ENCODE measurements at regions not wholly inside any gene's neighbourhood (a gene's known extent, or its start where the extent isn't known, plus 50 kb on each side); places are given as distances from the start of the nearest gene placed in this dataset.

- DNase-seq (ENCODE audit: low read depth in 2 of 2): no peak
Observed at GRCh38 chr2:193580176-193580950, 1385.6 kb upstream of the TMEFF2 start.

- no peak for DNase-seq (ENCODE audit: low read depth in 2 of 2)
Observed at GRCh38 chr2:193566886-193567285, 1372.2 kb upstream of the TMEFF2 start.

- no peak for DNase-seq (ENCODE audit: low read depth in 2 of 2)
Observed at GRCh38 chr2:193566276-193566675, 1371.5 kb upstream of the TMEFF2 start.

- no peak for DNase-seq (ENCODE audit: low read depth in 2 of 2)
Observed at GRCh38 chr2:193562031-193562430, 1367.3 kb upstream of the TMEFF2 start.

- no peak for DNase-seq (ENCODE audit: low read depth in 2 of 2)
Observed at GRCh38 chr2:193561054-193561453, 1366.3 kb upstream of the TMEFF2 start.

DNA sequence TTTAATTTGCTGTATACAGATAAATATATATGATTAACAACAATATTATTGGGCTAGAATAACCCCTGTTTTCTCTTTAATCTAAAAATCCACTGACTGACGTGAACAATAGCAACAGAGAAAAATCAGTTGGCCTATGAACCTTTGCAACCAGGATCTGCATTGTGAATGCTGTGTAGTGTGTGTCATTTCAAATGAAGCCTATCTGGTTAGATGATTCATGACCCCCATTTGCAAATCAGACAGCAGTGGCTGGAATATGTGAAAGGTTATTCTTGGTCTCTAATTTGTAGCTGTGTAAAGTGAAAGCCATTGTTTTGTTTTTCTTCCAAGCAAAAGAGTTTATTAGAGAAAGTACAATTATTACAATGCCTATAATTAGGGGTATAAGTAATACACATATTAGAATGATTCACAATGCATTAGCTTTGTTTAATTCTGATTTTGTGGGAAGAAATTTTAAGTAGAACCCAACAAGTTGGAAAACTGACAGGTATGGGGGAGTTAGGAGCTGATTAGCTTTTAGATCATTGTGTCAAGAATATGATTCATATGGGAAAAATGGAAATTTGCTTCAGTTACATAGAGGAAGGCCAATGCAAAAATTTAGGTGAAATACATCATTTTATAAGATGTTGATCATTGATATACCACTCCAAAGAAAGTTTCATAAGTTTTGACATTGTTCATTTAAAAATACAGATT, 1362.2 kb upstream of the TMEFF2 start:
- DNase-seq (ENCODE audit: low read depth in 2 of 2): no peak

DNA sequence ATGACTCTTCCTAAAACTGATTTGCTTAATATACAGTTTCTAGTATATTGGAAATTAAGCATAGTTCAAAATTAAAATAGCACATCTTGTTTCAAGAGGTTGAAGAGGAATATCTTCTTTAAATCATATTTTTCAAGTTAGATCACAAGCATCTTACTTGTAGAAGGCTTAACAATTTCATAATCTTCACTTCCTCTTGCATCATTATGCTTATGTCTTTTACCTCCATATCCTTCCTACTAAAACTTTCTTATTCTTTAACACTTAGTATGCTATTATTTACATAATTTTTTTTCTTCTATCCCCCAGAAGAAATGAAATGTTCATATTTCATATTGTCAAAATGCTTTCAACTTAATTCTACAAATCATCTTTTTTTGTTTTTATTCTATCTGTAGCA, 1354.9 kb upstream of the TMEFF2 start:
- no peak for DNase-seq (ENCODE audit: low read depth in 2 of 2)

DNA sequence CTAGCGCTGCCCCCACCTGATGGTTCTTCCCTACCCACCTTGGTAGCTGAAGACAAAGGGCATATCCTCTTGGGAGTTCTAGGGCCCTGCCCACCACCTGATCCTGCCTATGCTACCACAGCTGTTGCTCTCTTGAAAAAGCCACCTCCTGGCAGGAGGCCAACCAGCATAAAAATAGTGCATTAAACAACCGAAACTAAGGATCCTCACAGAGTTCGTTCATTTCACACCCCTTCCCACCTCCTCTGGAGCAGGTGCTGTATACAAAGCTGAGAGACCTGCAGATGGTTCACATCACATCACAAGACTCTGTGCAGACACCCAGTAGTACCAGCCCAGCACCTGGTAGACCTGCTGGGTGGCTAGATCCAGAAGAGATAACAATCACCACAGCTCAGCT, 1348.0 kb upstream of the TMEFF2 start:
- no peak for DNase-seq (ENCODE audit: low read depth in 2 of 2)

- DNase-seq (ENCODE audit: low read depth in 2 of 2): no peak
Observed at GRCh38 chr2:193539188-193539587, 1344.5 kb upstream of the TMEFF2 start.

DNA sequence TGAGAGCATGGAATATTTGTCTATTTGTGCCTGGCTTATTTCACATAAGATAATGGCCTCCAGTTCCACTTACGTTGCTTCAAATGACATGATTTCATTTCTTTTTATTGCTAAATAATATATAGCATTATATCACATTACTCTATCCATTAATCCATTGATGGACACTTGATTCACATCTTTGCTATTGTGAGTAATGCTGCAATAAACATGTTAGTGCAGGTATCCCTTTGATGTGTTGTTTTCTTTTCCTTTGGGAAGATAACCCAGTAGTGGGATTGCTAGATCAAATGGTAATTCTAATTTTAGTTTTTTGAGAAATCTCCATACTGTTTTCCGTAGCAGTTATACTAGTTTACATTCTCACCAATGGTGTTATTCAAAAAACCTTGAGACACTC, 1343.3 kb upstream of the TMEFF2 start:
- no peak for DNase-seq (ENCODE audit: low read depth in 2 of 2)

DNA sequence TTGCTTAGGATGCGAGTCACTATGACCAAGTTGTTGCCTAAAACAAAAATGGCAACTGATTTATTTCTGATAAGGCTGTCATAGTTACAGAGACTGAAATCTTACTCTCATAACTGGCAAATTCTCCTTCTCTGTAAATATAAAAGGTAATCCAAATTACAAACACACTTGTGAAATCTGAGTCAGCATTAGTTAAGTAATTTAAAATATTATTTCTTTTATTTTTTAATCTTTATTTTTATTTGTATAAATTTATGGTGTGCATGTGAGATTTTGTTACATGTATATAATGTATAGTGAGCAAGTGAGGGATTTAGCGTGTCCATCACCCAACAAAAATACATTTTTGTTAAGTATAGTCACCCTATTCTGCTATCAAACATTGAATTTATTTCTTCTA, 1342.8 kb upstream of the TMEFF2 start:
- DNase-seq (ENCODE audit: low read depth in 2 of 2): no peak

- no peak for DNase-seq (ENCODE audit: low read depth in 2 of 2)
Observed at GRCh38 chr2:193528458-193528857, 1333.7 kb upstream of the TMEFF2 start.

DNA sequence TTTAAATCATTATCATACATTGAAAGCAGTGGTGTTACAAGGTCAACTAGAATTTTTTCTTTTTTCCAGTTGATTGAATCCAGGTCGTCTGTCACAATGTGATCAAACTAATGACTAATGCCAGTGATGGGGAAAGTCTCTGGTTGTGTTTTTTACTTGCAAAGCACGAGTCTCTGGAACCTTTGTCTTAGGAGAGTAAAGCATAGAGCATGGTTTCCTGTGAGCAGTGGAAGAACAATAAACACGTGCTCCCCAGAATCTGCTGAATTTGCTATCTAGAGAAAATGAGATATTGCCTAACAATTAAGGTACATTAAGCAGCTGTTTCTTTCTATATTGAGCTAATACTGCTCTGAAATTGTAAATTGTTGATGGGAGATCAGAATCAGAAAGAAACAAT, 1332.4 kb upstream of the TMEFF2 start:
- DNase-seq (ENCODE audit: low read depth in 2 of 2): no peak

GRCh38 chr2:193523662-193524061, 1328.9 kb upstream of the TMEFF2 start:
- DNase-seq (ENCODE audit: low read depth in 2 of 2): no peak

- no peak for DNase-seq (ENCODE audit: low read depth in 2 of 2)
Observed at GRCh38 chr2:193521523-193521922, 1326.8 kb upstream of the TMEFF2 start.

- no peak for DNase-seq (ENCODE audit: low read depth in 2 of 2)
Observed at GRCh38 chr2:193520709-193521458, 1326.2 kb upstream of the TMEFF2 start.

- DNase-seq (ENCODE audit: low read depth in 2 of 2): no peak
Observed at GRCh38 chr2:193518041-193518817, 1323.5 kb upstream of the TMEFF2 start.

DNA sequence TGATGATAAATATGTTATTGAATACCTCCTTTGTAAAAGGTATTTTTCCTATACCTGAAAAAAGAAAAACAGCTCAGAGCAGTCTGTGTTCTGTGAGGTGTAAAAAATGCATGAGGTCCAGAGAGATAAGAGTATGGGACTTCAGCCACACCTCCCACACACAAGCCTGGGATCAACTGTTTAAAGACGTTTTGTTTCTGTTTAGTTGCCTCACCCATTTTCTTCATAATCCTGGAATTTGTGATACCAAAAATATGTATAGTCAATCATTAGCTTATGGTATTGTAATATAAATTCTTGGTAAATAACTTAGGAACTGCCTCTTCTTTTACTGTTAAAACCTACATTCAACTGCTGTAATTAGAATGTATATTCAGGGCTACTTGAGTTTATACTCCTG, 1322.9 kb upstream of the TMEFF2 start:
- DNase-seq (ENCODE audit: low read depth in 2 of 2): no peak

GRCh38 chr2:193506035-193506434, 1311.3 kb upstream of the TMEFF2 start:
- DNase-seq (ENCODE audit: low read depth in 2 of 2): no peak

- DNase-seq (ENCODE audit: low read depth in 2 of 2): no peak
Observed at GRCh38 chr2:193505620-193506019, 1310.9 kb upstream of the TMEFF2 start.

GRCh38 chr2:193502363-193503035, 1307.8 kb upstream of the TMEFF2 start:
- no peak for DNase-seq (ENCODE audit: low read depth in 2 of 2)
